ENCODE measurements at regions not wholly inside any gene's neighbourhood (a gene's known extent, or its start where the extent isn't known, plus 50 kb on each side); places are given as distances from the start of the nearest gene placed in this dataset.

DNA sequence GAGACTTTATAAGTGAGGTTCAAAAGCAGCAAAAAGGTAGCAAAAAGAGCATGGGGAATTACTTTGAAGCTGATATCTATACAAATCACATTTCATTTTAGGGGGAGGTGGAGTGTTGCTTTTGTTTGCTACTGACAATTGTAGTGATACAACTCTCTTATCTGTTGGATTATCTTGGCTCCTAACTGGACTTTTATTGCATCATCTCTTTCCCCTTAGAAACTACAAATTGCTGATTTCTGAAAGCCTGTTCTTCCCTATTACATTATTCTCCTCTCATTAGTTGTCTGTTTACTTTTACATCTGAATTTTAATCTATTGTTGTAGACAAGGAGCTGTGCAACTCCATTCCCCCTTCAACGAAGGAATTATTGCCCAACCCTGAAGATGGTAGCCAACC is 75.0 kb upstream of the GNPDA2 start:
- TF ChIP-seq, protein P1, sequence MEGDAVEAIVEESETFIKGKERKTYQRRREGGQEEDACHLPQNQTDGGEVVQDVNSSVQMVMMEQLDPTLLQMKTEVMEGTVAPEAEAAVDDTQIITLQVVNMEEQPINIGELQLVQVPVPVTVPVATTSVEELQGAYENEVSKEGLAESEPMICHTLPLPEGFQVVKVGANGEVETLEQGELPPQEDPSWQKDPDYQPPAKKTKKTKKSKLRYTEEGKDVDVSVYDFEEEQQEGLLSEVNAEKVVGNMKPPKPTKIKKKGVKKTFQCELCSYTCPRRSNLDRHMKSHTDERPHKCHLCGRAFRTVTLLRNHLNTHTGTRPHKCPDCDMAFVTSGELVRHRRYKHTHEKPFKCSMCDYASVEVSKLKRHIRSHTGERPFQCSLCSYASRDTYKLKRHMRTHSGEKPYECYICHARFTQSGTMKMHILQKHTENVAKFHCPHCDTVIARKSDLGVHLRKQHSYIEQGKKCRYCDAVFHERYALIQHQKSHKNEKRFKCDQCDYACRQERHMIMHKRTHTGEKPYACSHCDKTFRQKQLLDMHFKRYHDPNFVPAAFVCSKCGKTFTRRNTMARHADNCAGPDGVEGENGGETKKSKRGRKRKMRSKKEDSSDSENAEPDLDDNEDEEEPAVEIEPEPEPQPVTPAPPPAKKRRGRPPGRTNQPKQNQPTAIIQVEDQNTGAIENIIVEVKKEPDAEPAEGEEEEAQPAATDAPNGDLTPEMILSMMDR (IDR thresholded peaks at IDR 0.05), result no peak
- no peak for TF ChIP-seq POLR2A (IDR thresholded peaks at IDR 0.05)
